H9 (cell line): ENCODE measurements at regions not wholly inside any gene's neighbourhood (a gene's known extent, or its start where the extent isn't known, plus 50 kb on each side); places are given as distances from the start of the nearest gene placed in this dataset.

Experiments
- DNase-seq: peaks from one replicate; pipeline ENCODE4 v3.0.0-alpha.2; 2017
- H2AFZ ChIP-seq: one replicate; pipeline ENCODE4 v1.6.1; 2013; ENCODE audit warnings: mild to moderate bottlenecking, low read length, control low read depth, moderate library complexity
- H2AK5ac ChIP-seq: 2 replicates; pipeline ENCODE4 v1.6.1; 2013; ENCODE audit warnings: low read length, control low read depth, mixed read lengths; ENCODE audit not compliant: insufficient read length
- H2BK120ac ChIP-seq: one replicate; pipeline ENCODE4 v1.6.1; 2013; ENCODE audit warnings: low read depth, mild to moderate bottlenecking, low read length, control low read depth, inconsistent platforms; ENCODE audit not compliant: poor library complexity, severe bottlenecking
- H2BK12ac ChIP-seq: 2 replicates; pipeline ENCODE4 v1.6.1; 2013; ENCODE audit warnings: low read length, control low read depth, mixed read lengths, low read depth; ENCODE audit not compliant: insufficient read length
- H2BK15ac ChIP-seq: 2 replicates; pipeline ENCODE4 v1.6.1; 2013; ENCODE audit warnings: low read depth, low read length, control low read depth
- H2BK20ac ChIP-seq: one replicate; pipeline ENCODE4 v1.6.1; 2013; ENCODE audit warnings: low read depth, mild to moderate bottlenecking, low read length, control low read depth, inconsistent platforms; ENCODE audit not compliant: poor library complexity, severe bottlenecking
- H2BK5ac ChIP-seq: 2 replicates; pipeline ENCODE4 v1.6.1; 2013; ENCODE audit warnings: low read length, control low read depth, mixed read lengths; ENCODE audit not compliant: insufficient read length
- H3K14ac ChIP-seq: 2 replicates; pipeline ENCODE4 v1.6.1; 2013; ENCODE audit warnings: low read length, control low read depth; ENCODE audit not compliant: insufficient read depth
- H3K18ac ChIP-seq: 2 replicates; pipeline ENCODE4 v1.6.1; 2013; ENCODE audit warnings: low read depth, mild to moderate bottlenecking, mixed read lengths, low read length, control low read depth; ENCODE audit not compliant: insufficient read length
- H3K23ac ChIP-seq: 2 replicates; pipeline ENCODE4 v1.6.1; 2013; ENCODE audit warnings: low read length, control low read depth, mixed read lengths, low read depth; ENCODE audit not compliant: insufficient read length
- H3K23me2 ChIP-seq: 2 replicates; pipeline ENCODE4 v1.6.1; 2013; ENCODE audit warnings: low read depth, mild to moderate bottlenecking, mixed read lengths, low read length, control low read depth; ENCODE audit not compliant: insufficient read length, poor library complexity, severe bottlenecking
- H3K27ac ChIP-seq: 2 replicates; pipeline ENCODE4 v1.5.1; 2013; ENCODE audit warnings: low read length, control low read depth, mixed read lengths, low read depth; ENCODE audit not compliant: insufficient read length
- H3K27me3 ChIP-seq: 2 replicates; pipeline ENCODE4 v1.6.1; 2013; ENCODE audit warnings: low read length, control low read depth, inconsistent platforms; ENCODE audit not compliant: insufficient read depth
- H3K4ac ChIP-seq: 2 replicates; pipeline ENCODE4 v1.6.1; 2013; ENCODE audit warnings: low read depth, mild to moderate bottlenecking, control low read depth, inconsistent platforms, low read length, moderate library complexity
- H3K4me1 ChIP-seq: 2 replicates; pipeline ENCODE4 v1.6.1; 2013; ENCODE audit warnings: low read length, control low read depth, inconsistent platforms; ENCODE audit not compliant: insufficient read depth
- H3K4me2 ChIP-seq: 2 replicates; pipeline ENCODE4 v1.6.1; 2013; ENCODE audit warnings: low read length, control low read depth, mixed read lengths; ENCODE audit not compliant: insufficient read length, insufficient read depth
- H3K56ac ChIP-seq: 2 replicates; pipeline ENCODE4 v1.6.1; 2013; ENCODE audit warnings: low read depth, mild to moderate bottlenecking, mixed read lengths, low read length, control low read depth; ENCODE audit not compliant: insufficient read length
- H3K79me1 ChIP-seq: 2 replicates; pipeline ENCODE4 v1.6.1; 2013; ENCODE audit warnings: low read depth, mild to moderate bottlenecking, moderate library complexity, low read length, control low read depth, inconsistent platforms; ENCODE audit not compliant: insufficient read depth, poor library complexity, severe bottlenecking
- H3K79me2 ChIP-seq: 2 replicates; pipeline ENCODE4 v1.6.1; 2013; ENCODE audit warnings: low read length, control low read depth, inconsistent platforms; ENCODE audit not compliant: insufficient read depth
- H3K9ac ChIP-seq: 2 replicates; pipeline ENCODE4 v1.6.1; 2013; ENCODE audit warnings: low read length, control low read depth, mixed read lengths; ENCODE audit not compliant: insufficient read length; ENCODE audit errors: extremely low read depth
- H3K9me3 ChIP-seq: one replicate; pipeline ENCODE4 v1.6.1; 2013; ENCODE audit warnings: low read depth, low read length, inconsistent platforms; ENCODE audit not compliant: control insufficient read depth
- H3T11ph ChIP-seq: one replicate; pipeline ENCODE4 v1.6.1; 2013; ENCODE audit warnings: mild to moderate bottlenecking, low read length, control low read depth, inconsistent platforms
- H4K20me1 ChIP-seq: one replicate; pipeline ENCODE4 v1.6.1; 2013; ENCODE audit not compliant: control insufficient read depth, insufficient read length, insufficient read depth
- H4K5ac ChIP-seq: 2 replicates; pipeline ENCODE4 v1.6.1; 2013; ENCODE audit warnings: low read depth, mild to moderate bottlenecking, mixed read lengths, low read length, control low read depth; ENCODE audit not compliant: insufficient read length
- H4K8ac ChIP-seq: replicated peaks from 2 replicates; pipeline ENCODE4 v1.6.1; 2013; ENCODE audit warnings: low read length, control low read depth, mixed read lengths, low read depth; ENCODE audit not compliant: insufficient read length
- H4K91ac ChIP-seq: 2 replicates; pipeline ENCODE4 v1.6.1; 2013; ENCODE audit warnings: low read depth, mild to moderate bottlenecking, moderate library complexity, mixed read lengths, low read length, control low read depth; ENCODE audit not compliant: insufficient read length
- H3K27ac Mint-ChIP-seq, 3 experiments: 2 replicates in 2 of 3; 3 replicates in 1 of 3; pipeline ENCODE4 v1.8.0; 2020 to 2021; ENCODE audit warnings: mixed read lengths in 3 of 3, mild to moderate bottlenecking in 1 of 3, moderate library complexity in 1 of 3
- H3K27me3 Mint-ChIP-seq: 2 replicates; pipeline ENCODE4 v1.8.0; 2021; ENCODE audit warnings: low read depth, mild to moderate bottlenecking, moderate library complexity, mixed read lengths
- H3K36me3 Mint-ChIP-seq, 3 experiments: 2 replicates in 2 of 3; 3 replicates in 1 of 3; pipeline ENCODE4 v1.8.0; 2020 to 2021; ENCODE audit warnings: low read depth in 3 of 3, mixed read lengths in 3 of 3; ENCODE audit not compliant: insufficient read depth in 1 of 3
- H3K4me1 Mint-ChIP-seq, 2 experiments: 2 replicates each; pipeline ENCODE4 v1.8.0; 2020; ENCODE audit warnings: mixed read lengths in 2 of 2
- H3K4me3 Mint-ChIP-seq, 2 experiments: 2 replicates in 1 of 2; 3 replicates in 1 of 2; pipeline ENCODE4 v1.8.0; 2020 to 2021; ENCODE audit warnings: mild to moderate bottlenecking in 2 of 2, mixed read lengths in 2 of 2, moderate library complexity in 1 of 2
- H3K9me3 Mint-ChIP-seq, 2 experiments: 2 replicates in 1 of 2; 3 replicates in 1 of 2; pipeline ENCODE4 v1.8.0; 2020; ENCODE audit warnings: mild to moderate bottlenecking in 2 of 2, mixed read lengths in 2 of 2, moderate library complexity in 1 of 2
- CTCF ChIP-seq: fragments of 200-600 bp; sonication (generic); conservative IDR thresholded peaks from 3 replicates; pipeline ENCODE4 v1.8.0; 2021; ENCODE audit warnings: antibody characterized with exemption, mild to moderate bottlenecking
- WGBS: extraction: QIAGEN DNeasy Blood & Tissue Kit; methylation state at CpG from one replicate; pipeline ENCODE4 v1.1.7; 2013; ENCODE audit warnings: missing lambda C conversion rate, low lambda C conversion rate, mixed read lengths; ENCODE audit not compliant: insufficient read length; ENCODE audit errors: extremely low coverage; 5-methylcytosine and 5-hydroxymethylcytosine counted together

DNA sequence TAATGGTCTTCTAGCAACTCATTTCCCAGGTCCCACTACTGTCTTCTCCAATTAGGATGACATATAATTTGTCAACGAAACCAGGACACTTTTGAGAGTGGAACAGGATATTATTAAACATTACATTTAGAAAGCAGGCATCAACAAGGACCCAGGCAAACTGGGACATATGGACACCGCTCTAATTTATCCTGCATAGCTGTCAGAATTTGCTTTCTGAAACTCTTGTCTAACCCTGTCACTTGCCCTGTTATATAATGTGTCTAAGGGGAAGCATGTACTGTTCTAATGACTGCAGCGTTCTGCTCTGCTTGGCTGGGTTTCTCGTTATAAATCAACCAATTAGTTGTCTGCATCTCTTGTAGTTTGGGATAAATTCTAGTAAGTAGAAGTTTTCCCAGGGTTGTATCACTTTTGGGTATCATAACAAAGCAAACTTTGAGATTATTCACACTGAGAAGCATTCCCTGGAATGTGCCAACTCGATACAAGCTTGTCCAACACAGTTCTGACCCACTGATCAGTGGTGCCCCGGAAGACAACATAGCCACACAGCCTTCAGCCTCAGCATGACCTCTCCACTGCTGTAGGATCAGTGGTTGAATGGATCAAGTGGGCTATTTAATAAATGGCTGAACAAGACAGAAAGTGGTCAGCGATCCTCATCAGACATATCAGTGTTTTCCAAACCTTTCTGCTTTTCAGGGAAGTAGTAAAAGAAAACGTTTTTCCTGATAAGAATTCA is 228.1 kb downstream of the KIF20B start:
- no peak overlapping the region for H3K27ac Mint-ChIP-seq
- Histone ChIP-seq H3K9me3 (no peaks in the 10 kb centered on the region), H3K23ac (no peak overlapping the region), H3K9ac (no peak overlapping the region), H3K4me1 (no peaks in the 10 kb centered on the region), H2BK20ac (no peak overlapping the region), H3K4me2 (no peak overlapping the region), H3K18ac (no peak overlapping the region), H3K27me3 (no peaks in the 10 kb centered on the region), H4K20me1 (no peaks in the 10 kb centered on the region), H4K91ac (no peak overlapping the region), H2BK120ac (no peak overlapping the region), H2AK5ac (no peak overlapping the region), H3T11ph (no peak overlapping the region), H2BK12ac (no peak overlapping the region), H3K14ac (no peak overlapping the region), H2BK5ac (no peak overlapping the region), H2BK15ac (no peak overlapping the region), H3K79me1 (no peaks in the 10 kb centered on the region), H2AFZ (no peak overlapping the region), H4K8ac (no peak overlapping the region), H3K79me2 (no peaks in the 10 kb centered on the region), H3K56ac (no peak overlapping the region), H3K27ac (no peak overlapping the region), H3K4ac (no peak overlapping the region), H4K5ac (no peak overlapping the region), H3K23me2 (no peaks in the 10 kb centered on the region)
- WGBS: no CpG with 5 or more reads among the region's 8 CpGs
- H3K27me3 Mint-ChIP-seq: no peaks in the 10 kb centered on the region; the same call in 1 of the 2 replicates
- H3K9me3 Mint-ChIP-seq: peaks cover 0 to 4% of the 10 kb centered on the region in 2 experiments; a peak in 2 of 5 replicates
- no peaks in the 10 kb centered on the region for H3K36me3 Mint-ChIP-seq
- DNase-seq: no peak
- no peak overlapping the region for H3K4me3 Mint-ChIP-seq
- TF ChIP-seq CTCF: no peak
- H3K4me1 Mint-ChIP-seq: no peaks in the 10 kb centered on the region
